HG03025 (cell line): ENCODE measurements at regions not wholly inside any gene's neighbourhood (a gene's known extent, or its start where the extent isn't known, plus 50 kb on each side); places are given as distances from the start of the nearest gene placed in this dataset.

ENCODE experiments used
- ATAC-seq: cut with Tn5 transposase; IDR thresholded peaks from one replicate; pipeline ENCODE4 v1.9.1; 2021; ENCODE audit warnings: mild to moderate bottlenecking, moderate library complexity; ENCODE audit not compliant: unreplicated experiment, low FRiP score

DNA sequence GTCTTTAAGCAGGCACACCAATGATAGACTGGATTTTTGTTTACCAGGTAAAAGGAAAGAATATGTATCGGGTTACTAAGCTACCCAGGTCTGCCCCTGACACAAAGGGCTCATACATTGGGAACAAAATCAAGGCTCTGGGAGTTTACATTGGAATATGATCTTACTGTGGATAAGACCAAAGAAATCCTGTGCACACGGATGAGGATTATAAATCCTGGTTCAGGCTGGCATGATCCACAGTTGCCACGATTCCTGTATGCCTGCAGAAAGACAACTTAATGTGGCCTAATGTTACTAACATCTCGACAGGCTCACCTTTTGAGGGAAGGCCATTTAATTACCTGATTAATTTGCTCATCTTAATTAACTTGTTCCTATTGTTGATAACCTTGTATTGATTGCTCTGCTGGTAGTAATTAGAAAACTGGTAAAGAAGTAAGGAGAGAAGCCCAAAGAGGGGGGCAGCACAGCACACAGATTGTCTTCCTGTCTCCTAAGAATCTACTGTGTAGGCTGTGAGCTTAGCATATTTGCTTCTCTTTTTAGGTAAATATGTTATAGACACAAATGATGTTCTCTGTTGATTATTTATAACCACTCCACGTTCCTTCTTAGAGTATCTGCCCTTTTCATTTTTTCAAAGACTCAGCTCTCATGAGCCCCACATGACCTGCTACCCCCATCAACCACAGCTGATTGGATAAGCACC lies 51.0 kb upstream of the TOX3 start:
- ATAC-seq, result no peak

DNA sequence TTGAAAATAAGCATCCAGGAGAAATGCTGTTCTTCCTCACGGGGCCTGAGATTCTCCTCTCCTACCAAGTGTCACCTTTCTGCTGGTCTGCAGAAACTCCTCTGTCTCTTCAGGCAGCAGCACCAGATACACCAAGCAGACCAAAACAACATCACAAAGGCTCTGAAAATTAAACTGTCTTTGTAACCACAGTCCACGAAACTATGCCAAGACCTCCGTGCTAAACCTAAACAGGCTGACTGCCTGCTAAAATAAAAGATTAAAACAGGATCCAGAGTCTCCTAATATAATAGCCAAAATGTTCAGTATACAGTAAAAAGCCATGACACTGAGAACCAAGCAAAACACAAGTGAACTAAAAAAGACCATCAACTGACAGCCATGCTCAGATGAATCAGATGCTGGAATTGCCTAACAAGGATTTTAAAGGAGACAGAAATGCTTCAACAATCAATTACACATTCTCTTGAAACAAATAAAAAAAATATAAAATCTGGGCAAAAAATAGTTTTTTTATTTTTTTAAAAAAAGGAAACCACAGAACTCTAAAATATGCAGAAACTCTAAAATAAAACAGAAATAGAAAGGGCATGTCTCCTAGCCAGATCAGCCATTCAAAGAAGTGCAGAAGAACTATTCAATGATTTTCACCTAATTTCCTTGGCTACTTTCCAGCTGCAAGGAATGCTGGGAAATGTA lies 50.3 kb upstream of the TOX3 start:
- ATAC-seq, result no peak
